ENCODE measurements at regions not wholly inside any gene's neighbourhood (a gene's known extent, or its start where the extent isn't known, plus 50 kb on each side); places are given as distances from the start of the nearest gene placed in this dataset.
A peak's percentile ranks its signal among the peaks of the same experiment; 100 is the strongest.
"Not testable (repeated sequence)": the region's sequence is repeated elsewhere in the genome, so short reads cannot be mapped to it uniquely, and the experiment has no call there.

- DNase-seq (ENCODE audit: low spot score), result no peak
Observed at GRCh38 chr18:34529358-34530335, 180.5 kb upstream of the DTNA start.

- DNase-seq (ENCODE audit: low spot score), result no peak
Observed at GRCh38 chr18:34531110-34531509, 179.0 kb upstream of the DTNA start.

GRCh38 chr18:34534642-34535041, 175.5 kb upstream of the DTNA start:
- DNase-seq (ENCODE audit: low spot score), result not testable (repeated sequence)

GRCh38 chr18:34540897-34541296, 169.2 kb upstream of the DTNA start:
- no peak for DNase-seq (ENCODE audit: low spot score)

- no peak for DNase-seq (ENCODE audit: low spot score)
Observed at GRCh38 chr18:34542625-34543024, 167.5 kb upstream of the DTNA start.

GRCh38 chr18:34543356-34543755, 166.7 kb upstream of the DTNA start:
- DNase-seq (ENCODE audit: low spot score), result no peak

- no peak for DNase-seq (ENCODE audit: low spot score)
Observed at GRCh38 chr18:34543945-34544344, 166.2 kb upstream of the DTNA start.

- no peak for DNase-seq (ENCODE audit: low spot score)
Observed at GRCh38 chr18:34544930-34545329, 165.2 kb upstream of the DTNA start.

GRCh38 chr18:34548120-34548972, 161.8 kb upstream of the DTNA start:
- DNase-seq (ENCODE audit: low spot score), result no peak

- peak; percentile 7 for DNase-seq (ENCODE audit: low spot score)
Observed at GRCh38 chr18:34548973-34549294, 161.2 kb upstream of the DTNA start.

GRCh38 chr18:34549367-34549766, 160.7 kb upstream of the DTNA start:
- peak; percentile 27 for DNase-seq (ENCODE audit: low spot score)

GRCh38 chr18:34550156-34550555, 159.9 kb upstream of the DTNA start:
- no peak for DNase-seq (ENCODE audit: low spot score)

- no peak for DNase-seq (ENCODE audit: low spot score)
Observed at GRCh38 chr18:34550902-34551301, 159.2 kb upstream of the DTNA start.

GRCh38 chr18:34551824-34552223, 158.3 kb upstream of the DTNA start:
- no peak for DNase-seq (ENCODE audit: low spot score)

GRCh38 chr18:34562252-34562870, 147.7 kb upstream of the DTNA start:
- no peak for DNase-seq (ENCODE audit: low spot score)

- no peak for DNase-seq (ENCODE audit: low spot score)
Observed at GRCh38 chr18:34567857-34568256, 142.2 kb upstream of the DTNA start.

GRCh38 chr18:34576622-34577021, 133.5 kb upstream of the DTNA start:
- DNase-seq (ENCODE audit: low spot score), result no peak

- no peak for DNase-seq (ENCODE audit: low spot score)
Observed at GRCh38 chr18:34583895-34584294, 126.2 kb upstream of the DTNA start.

- no peak for DNase-seq (ENCODE audit: low spot score)
Observed at GRCh38 chr18:34590503-34590902, 119.6 kb upstream of the DTNA start.

- DNase-seq (ENCODE audit: low spot score), result no peak
Observed at GRCh38 chr18:34591920-34592444, 118.1 kb upstream of the DTNA start.

GRCh38 chr18:34592481-34592880, 117.6 kb upstream of the DTNA start:
- no peak for DNase-seq (ENCODE audit: low spot score)

- DNase-seq (ENCODE audit: low spot score), result peak; percentile 56
Observed at GRCh38 chr18:34592961-34593382, 117.1 kb upstream of the DTNA start.

Data from globus pallidus (tissue), 1 donor.